CD14-positive monocyte (primary cell): ENCODE measurements at regions not wholly inside any gene's neighbourhood (a gene's known extent, or its start where the extent isn't known, plus 50 kb on each side); places are given as distances from the start of the nearest gene placed in this dataset.

Source experiments
- DNase-seq, 3 donors: peaks; one replicate each; pipeline ENCODE4 v3.0.0-alpha.2; 2011 to 2022
- H2AFZ ChIP-seq: 2 replicates; pipeline ENCODE4 v1.6.0; 2012; ENCODE audit warnings: mild to moderate bottlenecking, low read depth, low read length, inconsistent platforms; ENCODE audit not compliant: insufficient read depth, poor library complexity, severe bottlenecking
- H3K27ac ChIP-seq, 2 donors: 1 replicate in 1 of 2; 2 replicates in 1 of 2; pipeline ENCODE4 v1.5.1; 2012 to 2013; ENCODE audit warnings: low read length in 2 of 2, control low read depth in 1 of 2, inconsistent platforms in 1 of 2, low read depth in 1 of 2, mild to moderate bottlenecking in 1 of 2
- H3K27me3 ChIP-seq, 2 donors: one replicate each; pipeline versions ENCODE4 v1.6.0 to v1.6.1; 2011 to 2013; ENCODE audit warnings: low read length in 2 of 2; ENCODE audit not compliant: control insufficient read depth in 2 of 2, insufficient read depth in 2 of 2
- H3K36me3 ChIP-seq, 2 donors: replicated peaks in 1 of 2; 1 replicate in 1 of 2; 2 replicates in 1 of 2; pipeline versions ENCODE4 v1.5.1 to v1.6.1; 2012 to 2013; ENCODE audit warnings: low read length in 2 of 2, control low read depth in 1 of 2, inconsistent platforms in 1 of 2, mild to moderate bottlenecking in 1 of 2; ENCODE audit not compliant: insufficient read depth in 2 of 2, control insufficient read depth in 1 of 2
- H3K4me1 ChIP-seq, 2 donors: 1 replicate in 1 of 2; 2 replicates in 1 of 2; pipeline versions ENCODE4 v1.5.1 to v1.6.1; 2012 to 2013; ENCODE audit warnings: low read length in 2 of 2, control low read depth in 1 of 2, inconsistent platforms in 1 of 2, mild to moderate bottlenecking in 1 of 2, moderate library complexity in 1 of 2; ENCODE audit not compliant: insufficient read depth in 2 of 2, control insufficient read depth in 1 of 2
- H3K4me2 ChIP-seq: replicated peaks from 2 replicates; pipeline ENCODE3; 2012; ENCODE audit warnings: low read length, moderate library complexity, mild to moderate bottlenecking; ENCODE audit not compliant: poor library complexity, severe bottlenecking; ENCODE audit errors: extremely low read depth
- H3K4me3 ChIP-seq, 3 experiments: fragments of 200-600 bp in 1 of 3; sonication (generic) in 1 of 3; replicated peaks in 1 of 3; 1 replicate in 2 of 3; 2 replicates in 1 of 3; pipeline ENCODE4 v1.5.1; 2011 to 2013; ENCODE audit warnings: low read length in 3 of 3, mild to moderate bottlenecking in 3 of 3, control low read depth in 2 of 3, low read depth in 2 of 3, inconsistent platforms in 1 of 3, moderate library complexity in 1 of 3
- H3K79me2 ChIP-seq: 2 replicates; pipeline ENCODE4 v1.6.0; 2012; ENCODE audit warnings: mild to moderate bottlenecking, control low read depth, inconsistent platforms, low read length, moderate library complexity; ENCODE audit not compliant: insufficient read depth
- H3K9ac ChIP-seq: 2 replicates; pipeline ENCODE4 v1.6.0; 2017; ENCODE audit warnings: low read length, mild to moderate bottlenecking; ENCODE audit not compliant: insufficient read depth, poor library complexity, severe bottlenecking
- H3K9me3 ChIP-seq, 2 donors: replicated peaks in 1 of 2; 1 replicate in 1 of 2; 2 replicates in 1 of 2; pipeline versions ENCODE4 v1.5.1 to v1.6.1; 2012 to 2013; ENCODE audit warnings: low read length in 2 of 2, control low read depth in 1 of 2; ENCODE audit not compliant: control insufficient read depth in 1 of 2, insufficient read depth in 1 of 2
- H4K20me1 ChIP-seq: 2 replicates; pipeline ENCODE4 v1.6.0; 2012; ENCODE audit warnings: mild to moderate bottlenecking, low read length, control low read depth, moderate library complexity; ENCODE audit not compliant: insufficient read depth
- H3K27ac Mint-ChIP-seq, 7 donors: one replicate each; pipeline ENCODE4 v1.8.0; 2020; ENCODE audit warnings: mild to moderate bottlenecking in 7 of 7, mixed read lengths in 7 of 7, moderate library complexity in 6 of 7, inconsistent platforms in 2 of 7
- H3K27me3 Mint-ChIP-seq, 3 donors: one replicate each; pipeline ENCODE4 v1.8.0; 2021 to 2022; ENCODE audit warnings: low read depth in 3 of 3, mild to moderate bottlenecking in 3 of 3, mixed read lengths in 3 of 3, moderate library complexity in 3 of 3, inconsistent platforms in 1 of 3
- H3K36me3 Mint-ChIP-seq, 2 donors: one replicate each; pipeline ENCODE4 v1.8.0; 2020; ENCODE audit warnings: mixed read lengths in 2 of 2, inconsistent platforms in 1 of 2, mild to moderate bottlenecking in 1 of 2
- H3K4me1 Mint-ChIP-seq: one replicate; pipeline ENCODE4 v1.8.0; 2020; ENCODE audit warnings: mild to moderate bottlenecking, mixed read lengths
- H3K4me3 Mint-ChIP-seq, 2 donors: one replicate each; pipeline ENCODE4 v1.8.0; 2020; ENCODE audit warnings: mild to moderate bottlenecking in 2 of 2, mixed read lengths in 2 of 2, moderate library complexity in 1 of 2
- H3K9me3 Mint-ChIP-seq, 7 donors: one replicate each; pipeline ENCODE4 v1.8.0; 2020 to 2022; ENCODE audit warnings: mixed read lengths in 7 of 7, mild to moderate bottlenecking in 6 of 7, moderate library complexity in 6 of 7, inconsistent platforms in 2 of 7
- WGBS: methylation state at CpG from one replicate; pipeline ENCODE4 v1.1.5; 2013; ENCODE audit warnings: missing lambda C conversion rate; ENCODE audit not compliant: insufficient coverage; 5-methylcytosine and 5-hydroxymethylcytosine counted together
- intact Hi-C, 2 donors: fragments of 100-400 bp; cut with micrococcal nuclease; formaldehyde crosslinking; loops; one replicate each; pipeline versions ENCODE4 v1.15.0 to v1.15.1; 2023
- TF ChIP-seq, protein P1 (sequence below): fragments of 200-600 bp; IDR thresholded peaks from one replicate; pipeline ENCODE4 v1.8.0; 2022; ENCODE audit warnings: antibody characterized with exemption, mild to moderate bottlenecking

DNA sequence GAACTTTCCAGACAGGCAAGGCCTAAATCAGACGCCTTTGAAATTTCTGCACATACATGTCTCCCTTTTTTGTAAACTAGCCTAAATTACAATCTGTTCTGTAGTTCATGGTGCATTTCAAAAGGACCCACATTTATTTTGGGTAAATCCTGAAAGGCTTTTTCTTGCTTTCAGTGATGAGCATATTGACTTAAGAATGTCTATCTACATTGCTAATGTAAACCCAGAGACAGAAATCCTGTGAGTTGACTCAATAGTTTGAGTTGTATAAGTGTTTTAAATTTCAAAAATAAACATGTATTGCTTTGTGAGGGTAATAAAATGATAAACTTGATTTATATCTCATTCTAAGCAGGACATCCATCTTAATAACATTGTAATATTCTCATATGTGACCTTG is 977.0 kb upstream of the NR2F2 start:
- Histone ChIP-seq H3K4me2 (no peak overlapping the region), H3K9me3 (no peaks in the 10 kb centered on the region), H2AFZ (no peak overlapping the region), H3K36me3 (no peaks in the 10 kb centered on the region), H3K4me3 (no peak overlapping the region), H3K27ac (no peak overlapping the region), H4K20me1 (no peaks in the 10 kb centered on the region), H3K9ac (no peak overlapping the region), H3K4me1 (no peaks in the 10 kb centered on the region), H3K27me3 (no peaks in the 10 kb centered on the region), H3K79me2 (no peaks in the 10 kb centered on the region)
- H3K4me1 Mint-ChIP-seq = no peaks in the 10 kb centered on the region
- intact Hi-C loops = no loop called here
- no peak overlapping the region for H3K4me3 Mint-ChIP-seq
- H3K27me3 Mint-ChIP-seq = no peaks in the 10 kb centered on the region
- TF ChIP-seq, protein P1, sequence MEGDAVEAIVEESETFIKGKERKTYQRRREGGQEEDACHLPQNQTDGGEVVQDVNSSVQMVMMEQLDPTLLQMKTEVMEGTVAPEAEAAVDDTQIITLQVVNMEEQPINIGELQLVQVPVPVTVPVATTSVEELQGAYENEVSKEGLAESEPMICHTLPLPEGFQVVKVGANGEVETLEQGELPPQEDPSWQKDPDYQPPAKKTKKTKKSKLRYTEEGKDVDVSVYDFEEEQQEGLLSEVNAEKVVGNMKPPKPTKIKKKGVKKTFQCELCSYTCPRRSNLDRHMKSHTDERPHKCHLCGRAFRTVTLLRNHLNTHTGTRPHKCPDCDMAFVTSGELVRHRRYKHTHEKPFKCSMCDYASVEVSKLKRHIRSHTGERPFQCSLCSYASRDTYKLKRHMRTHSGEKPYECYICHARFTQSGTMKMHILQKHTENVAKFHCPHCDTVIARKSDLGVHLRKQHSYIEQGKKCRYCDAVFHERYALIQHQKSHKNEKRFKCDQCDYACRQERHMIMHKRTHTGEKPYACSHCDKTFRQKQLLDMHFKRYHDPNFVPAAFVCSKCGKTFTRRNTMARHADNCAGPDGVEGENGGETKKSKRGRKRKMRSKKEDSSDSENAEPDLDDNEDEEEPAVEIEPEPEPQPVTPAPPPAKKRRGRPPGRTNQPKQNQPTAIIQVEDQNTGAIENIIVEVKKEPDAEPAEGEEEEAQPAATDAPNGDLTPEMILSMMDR = no peak
- H3K36me3 Mint-ChIP-seq = no peaks in the 10 kb centered on the region
- no peak for DNase-seq
- H3K27ac Mint-ChIP-seq = no peak overlapping the region
- peaks cover 0 to 4% (median 2%) of the 10 kb centered on the region in 7 donors for H3K9me3 Mint-ChIP-seq
- WGBS = no CpG with 5 or more reads among the region's 1 CpG

DNA sequence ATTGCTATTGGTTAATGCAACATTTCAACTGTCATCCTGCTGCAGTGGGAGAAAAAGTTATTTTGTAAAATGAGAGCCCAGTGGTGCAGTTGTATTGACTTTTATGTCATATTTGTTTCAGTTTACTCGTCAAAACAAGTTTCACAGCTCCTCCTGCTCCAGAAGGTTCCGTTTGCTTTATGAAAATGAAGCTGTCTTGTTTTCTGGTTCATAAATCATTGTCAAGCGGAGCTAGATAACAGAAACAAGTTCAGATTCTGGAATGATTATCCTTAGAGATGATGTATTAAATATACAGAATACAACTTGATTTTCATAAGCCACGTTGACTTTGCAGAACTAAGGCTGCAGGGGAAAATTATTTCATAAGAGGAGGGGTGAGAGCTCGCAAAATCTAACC is 970.5 kb upstream of the NR2F2 start:
- WGBS = no CpG with 5 or more reads among the region's 5 CpGs
- Histone ChIP-seq H3K9ac (no peak overlapping the region), H2AFZ (no peak overlapping the region), H3K79me2 (no peaks in the 10 kb centered on the region), H3K4me1 (no peaks in the 10 kb centered on the region), H4K20me1 (no peaks in the 10 kb centered on the region), H3K4me3 (no peak overlapping the region), H3K36me3 (no peaks in the 10 kb centered on the region), H3K9me3 (peaks cover 2 to 5% of the 10 kb centered on the region in 2 donors), H3K4me2 (no peak overlapping the region), H3K27me3 (no peaks in the 10 kb centered on the region), H3K27ac (no peak overlapping the region)
- H3K27ac Mint-ChIP-seq = no peak overlapping the region
- H3K9me3 Mint-ChIP-seq = peaks cover 2 to 8% (median 5%) of the 10 kb centered on the region in 7 donors
- no peaks in the 10 kb centered on the region for H3K4me1 Mint-ChIP-seq
- TF ChIP-seq, protein P1 = no peak
- DNase-seq = no peak
- H3K27me3 Mint-ChIP-seq = peaks cover 0 to 1% (median 0%) of the 10 kb centered on the region in 3 donors
- intact Hi-C loops = no loop called here
- H3K4me3 Mint-ChIP-seq = no peak overlapping the region
- H3K36me3 Mint-ChIP-seq = no peaks in the 10 kb centered on the region
